A673 (cell line): ENCODE measurements at regions not wholly inside any gene's neighbourhood (a gene's known extent, or its start where the extent isn't known, plus 50 kb on each side); places are given as distances from the start of the nearest gene placed in this dataset.
A peak's percentile ranks its signal among the peaks of the same experiment; 100 is the strongest.

Source experiments
- CTCF ChIP-seq: fragments of 300-800, 200-600 bp; sonication (generic); conservative IDR thresholded peaks from 2 replicates; pipeline ENCODE4 v1.5.1; 2017; ENCODE audit warnings: low read depth, mild to moderate bottlenecking, antibody characterized with exemption, low read length, moderate library complexity, mixed read lengths
- EZH2 ChIP-seq: fragments of 200-600 bp; sonication (generic); IDR thresholded peaks from 2 replicates; pipeline ENCODE4 v1.6.1; 2017; ENCODE audit warnings: borderline replicate concordance, low read depth, mild to moderate bottlenecking, mixed read lengths, antibody characterized with exemption, low read length; ENCODE audit not compliant: poor library complexity, severe bottlenecking

- peak; percentile 91 for TF ChIP-seq CTCF
- TF ChIP-seq EZH2: no peak
Measured at GRCh38 chr3:107429320-107430181, 52.3 kb downstream of the CCDC54 start.
